Vagina (tissue), 2 donors: ENCODE measurements at regions not wholly inside any gene's neighbourhood (a gene's known extent, or its start where the extent isn't known, plus 50 kb on each side); places are given as distances from the start of the nearest gene placed in this dataset.

Experiments
- DNase-seq, 2 donors: peaks; one replicate each; pipeline ENCODE4 v3.0.0-alpha.2; 2017; ENCODE audit errors: extremely low spot score in 2 of 2
- H3K27ac ChIP-seq: fragments of 200-600 bp; sonication (generic); one replicate; pipeline ENCODE4 v1.5.1; 2019
- H3K27me3 ChIP-seq: fragments of 200-600 bp; sonication (generic); one replicate; pipeline ENCODE4 v1.5.1; 2019
- H3K36me3 ChIP-seq, 2 donors: fragments of 200-600 bp; sonication (generic); one replicate each; pipeline ENCODE4 v1.5.1; 2017 to 2019
- H3K4me1 ChIP-seq: fragments of 200-600 bp; sonication (generic); one replicate; pipeline ENCODE4 v1.5.1; 2019
- H3K4me3 ChIP-seq, 2 donors: fragments of 200-600 bp; sonication (generic); 1 replicate in 1 of 2; 2 replicates in 1 of 2; pipeline ENCODE4 v1.5.1; 2016 to 2019
- H3K9me3 ChIP-seq: fragments of 200-600 bp; sonication (generic); one replicate; pipeline ENCODE4 v1.5.1; 2019
- POLR2A ChIP-seq, 2 donors: fragments of 450-650 bp; IDR thresholded peaks; one replicate each; pipeline ENCODE4 v1.6.1; 2017; ENCODE audit warnings: antibody characterized with exemption in 2 of 2, mild to moderate bottlenecking in 2 of 2, moderate library complexity in 2 of 2
- POLR2AphosphoS5 ChIP-seq, 2 donors: sonication (generic); formaldehyde crosslinking; IDR thresholded peaks; one replicate each; pipeline ENCODE4 v1.9.0; 2017; ENCODE audit warnings: antibody characterized with exemption in 2 of 2, mild to moderate bottlenecking in 2 of 2, low read depth in 1 of 2; ENCODE audit not compliant: insufficient read depth in 1 of 2
- intact Hi-C: fragments of 100-400 bp; cut with DNase I; formaldehyde crosslinking; loops from one replicate; pipeline ENCODE4 v1.15.1; 2023
- TF ChIP-seq, protein P1 (sequence below), 3 experiments: fragments of 450-650 bp in 2 of 3; fragments of 200-600 bp in 1 of 3; sonication (generic) in 1 of 3; IDR thresholded peaks; one replicate each; pipeline ENCODE4 v1.5.1; 2017 to 2019; ENCODE audit warnings: antibody characterized with exemption in 3 of 3, mild to moderate bottlenecking in 2 of 3, moderate library complexity in 2 of 3

DNA sequence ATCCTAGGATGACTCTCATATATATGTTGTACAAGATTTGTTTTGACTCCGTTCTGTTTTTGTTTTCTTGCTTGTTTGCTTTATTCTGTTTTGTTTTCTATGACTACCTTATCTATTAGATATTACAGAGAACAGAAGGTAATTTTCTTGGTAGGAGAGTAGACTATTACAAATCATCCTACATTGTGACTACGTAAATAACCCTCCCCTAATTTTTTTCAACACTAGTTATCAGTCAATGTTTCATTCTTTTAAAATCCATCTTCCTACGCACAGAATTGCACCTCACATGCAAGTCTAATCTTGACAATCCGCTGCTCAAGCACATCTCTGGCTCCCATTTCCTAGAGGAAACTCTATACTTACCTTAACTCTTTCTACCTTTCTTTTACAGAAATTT, 792.3 kb upstream of the PIK3C3 start:
- H3K9me3 ChIP-seq, result no peaks in the 10 kb centered on the region
- H3K4me3 ChIP-seq, result no peak overlapping the region
- DNase-seq, result no peak
- H3K27me3 ChIP-seq, result no peaks in the 10 kb centered on the region
- H3K27ac ChIP-seq, result no peak overlapping the region
- no peaks in the 10 kb centered on the region for H3K4me1 ChIP-seq
- TF ChIP-seq, protein P1, sequence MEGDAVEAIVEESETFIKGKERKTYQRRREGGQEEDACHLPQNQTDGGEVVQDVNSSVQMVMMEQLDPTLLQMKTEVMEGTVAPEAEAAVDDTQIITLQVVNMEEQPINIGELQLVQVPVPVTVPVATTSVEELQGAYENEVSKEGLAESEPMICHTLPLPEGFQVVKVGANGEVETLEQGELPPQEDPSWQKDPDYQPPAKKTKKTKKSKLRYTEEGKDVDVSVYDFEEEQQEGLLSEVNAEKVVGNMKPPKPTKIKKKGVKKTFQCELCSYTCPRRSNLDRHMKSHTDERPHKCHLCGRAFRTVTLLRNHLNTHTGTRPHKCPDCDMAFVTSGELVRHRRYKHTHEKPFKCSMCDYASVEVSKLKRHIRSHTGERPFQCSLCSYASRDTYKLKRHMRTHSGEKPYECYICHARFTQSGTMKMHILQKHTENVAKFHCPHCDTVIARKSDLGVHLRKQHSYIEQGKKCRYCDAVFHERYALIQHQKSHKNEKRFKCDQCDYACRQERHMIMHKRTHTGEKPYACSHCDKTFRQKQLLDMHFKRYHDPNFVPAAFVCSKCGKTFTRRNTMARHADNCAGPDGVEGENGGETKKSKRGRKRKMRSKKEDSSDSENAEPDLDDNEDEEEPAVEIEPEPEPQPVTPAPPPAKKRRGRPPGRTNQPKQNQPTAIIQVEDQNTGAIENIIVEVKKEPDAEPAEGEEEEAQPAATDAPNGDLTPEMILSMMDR (IDR thresholded peaks at IDR 0.05), result no peak
- TF ChIP-seq POLR2A (IDR thresholded peaks at IDR 0.05), result no peak
- no peak for TF ChIP-seq POLR2AphosphoS5 (IDR thresholded peaks at IDR 0.05; ENCODE audit: insufficient read depth in 1 of 2, low read depth in 1 of 2)
- intact Hi-C loops, result no loop called here
- H3K36me3 ChIP-seq, result no peaks in the 10 kb centered on the region

DNA sequence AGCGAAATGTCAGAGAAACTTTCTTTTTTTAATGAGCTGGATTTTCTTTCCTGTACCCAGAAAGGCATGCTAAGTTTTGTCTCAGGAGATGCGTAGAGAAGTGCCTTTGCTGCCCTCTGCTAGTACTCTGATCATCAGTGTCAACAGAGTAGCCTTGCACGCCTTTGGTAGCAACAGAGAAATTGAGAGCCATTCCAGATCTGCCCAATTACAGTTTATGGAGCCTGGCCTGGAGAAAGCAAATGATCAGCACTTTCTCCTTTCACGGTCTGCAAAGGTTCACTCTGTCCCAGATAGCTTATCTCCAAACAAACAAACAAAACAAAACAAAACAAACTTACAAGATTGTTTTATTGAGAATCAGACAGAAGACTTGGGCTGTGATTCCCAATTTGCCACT, 792.8 kb upstream of the PIK3C3 start:
- no peak for DNase-seq
- H3K4me1 ChIP-seq, result no peaks in the 10 kb centered on the region
- no peaks in the 10 kb centered on the region for H3K36me3 ChIP-seq
- H3K9me3 ChIP-seq, result no peaks in the 10 kb centered on the region
- TF ChIP-seq, protein P1 (IDR thresholded peaks at IDR 0.05), result no peak
- no peak for TF ChIP-seq POLR2A (IDR thresholded peaks at IDR 0.05)
- intact Hi-C loops, result no loop called here
- H3K27ac ChIP-seq, result no peak overlapping the region
- no peaks in the 10 kb centered on the region for H3K27me3 ChIP-seq
- H3K4me3 ChIP-seq, result no peak overlapping the region

DNA sequence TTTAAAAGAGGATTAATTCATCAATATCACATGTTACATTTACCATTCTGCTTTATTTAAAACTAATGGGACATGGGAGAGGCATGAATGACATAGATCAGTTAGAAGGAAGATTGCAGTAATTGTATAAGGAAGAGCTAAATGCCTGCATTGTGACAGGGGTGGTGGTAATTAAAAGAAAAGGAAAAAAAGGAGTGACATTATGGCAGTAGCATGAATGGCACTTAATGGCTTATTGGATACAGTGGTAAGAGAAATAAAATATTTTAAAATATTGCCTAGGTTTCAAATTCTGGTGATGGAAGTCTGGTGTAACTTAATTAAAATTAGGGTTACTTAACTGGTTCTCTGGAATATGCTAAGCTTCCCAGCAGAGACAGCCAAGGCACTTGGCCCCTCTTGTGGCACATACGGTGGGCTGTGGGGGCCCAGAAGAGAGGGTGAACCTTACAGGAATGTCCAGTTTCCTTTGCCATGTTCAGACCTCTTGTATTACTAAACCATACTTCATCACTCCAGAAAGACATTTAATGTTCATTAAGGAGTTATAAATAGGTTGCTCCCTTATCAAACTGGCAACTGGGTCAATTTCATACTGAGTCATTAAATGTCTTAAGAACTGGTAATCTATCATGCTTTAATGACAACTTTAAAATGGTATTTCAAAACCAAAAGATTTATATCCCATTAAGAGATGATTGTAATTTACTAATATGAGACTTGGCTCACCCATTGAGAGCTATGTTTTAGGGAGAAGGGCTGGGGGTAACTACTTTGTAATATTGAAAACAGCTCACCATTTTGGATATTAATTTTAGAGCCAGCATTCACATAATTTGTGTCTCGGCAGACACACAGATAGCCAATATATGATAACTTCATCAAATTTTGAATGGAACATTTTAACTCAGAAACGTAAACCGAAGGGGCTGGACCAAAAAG, 798.9 kb upstream of the PIK3C3 start:
- intact Hi-C loops, result no loop called here
- no peaks in the 10 kb centered on the region for H3K27me3 ChIP-seq
- no peaks in the 10 kb centered on the region for H3K4me1 ChIP-seq
- H3K9me3 ChIP-seq, result no peaks in the 10 kb centered on the region
- TF ChIP-seq, protein P1 (IDR thresholded peaks at IDR 0.05), result no peak
- TF ChIP-seq POLR2A (IDR thresholded peaks at IDR 0.05) (no peak), POLR2AphosphoS5 (IDR thresholded peaks at IDR 0.05; ENCODE audit: insufficient read depth in 1 of 2, low read depth in 1 of 2) (no peak)
- no peak overlapping the region for H3K27ac ChIP-seq
- no peaks in the 10 kb centered on the region for H3K36me3 ChIP-seq
- no peak overlapping the region for H3K4me3 ChIP-seq
- no peak for DNase-seq

DNA sequence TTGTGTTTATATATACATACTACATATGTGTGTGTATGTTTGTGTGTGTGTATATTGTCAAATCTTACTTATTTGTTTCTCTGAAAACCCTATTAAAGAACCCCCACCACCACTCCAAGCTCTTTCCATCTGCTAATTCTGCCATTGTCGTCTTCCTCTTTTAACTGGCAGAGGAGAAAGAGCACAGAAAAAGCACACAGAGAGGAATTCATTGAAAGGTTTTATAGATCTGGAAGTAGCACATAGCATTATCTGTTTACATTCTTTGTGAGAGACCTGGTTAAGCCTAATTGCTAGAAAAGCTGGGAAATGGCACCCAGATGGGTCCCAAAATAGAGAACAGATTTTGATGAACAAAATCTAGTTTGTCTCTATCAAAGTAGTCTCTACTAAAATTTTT, 800.0 kb upstream of the PIK3C3 start:
- TF ChIP-seq, protein P1 (IDR thresholded peaks at IDR 0.05), result no peak
- no peak for TF ChIP-seq POLR2A (IDR thresholded peaks at IDR 0.05)
- no peak for TF ChIP-seq POLR2AphosphoS5 (IDR thresholded peaks at IDR 0.05; ENCODE audit: insufficient read depth in 1 of 2, low read depth in 1 of 2)
- H3K4me1 ChIP-seq, result no peaks in the 10 kb centered on the region
- no peaks in the 10 kb centered on the region for H3K27me3 ChIP-seq
- intact Hi-C loops, result no loop called here
- no peaks in the 10 kb centered on the region for H3K36me3 ChIP-seq
- no peak for DNase-seq
- no peak overlapping the region for H3K4me3 ChIP-seq
- no peaks in the 10 kb centered on the region for H3K9me3 ChIP-seq
- no peak overlapping the region for H3K27ac ChIP-seq

DNA sequence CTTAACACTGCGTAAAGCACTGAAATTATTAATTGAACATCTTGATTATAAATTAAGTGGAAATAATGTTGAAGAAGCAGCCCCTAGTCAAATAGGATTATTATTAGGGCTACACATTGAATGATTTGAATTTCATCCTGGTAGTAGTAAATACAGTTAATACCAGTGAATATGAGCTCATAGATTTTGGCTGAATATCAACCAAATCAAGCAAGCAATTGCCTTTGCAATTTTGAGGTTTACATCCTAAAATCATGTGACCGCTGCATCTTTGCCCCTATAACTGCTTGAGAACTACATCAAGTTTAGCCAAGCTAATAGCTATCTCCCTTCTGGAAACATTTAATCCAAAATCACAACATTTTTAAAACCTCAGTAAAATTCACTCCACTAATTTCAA, 801.2 kb upstream of the PIK3C3 start:
- no peak for DNase-seq
- Histone ChIP-seq H3K27me3 (no peaks in the 10 kb centered on the region), H3K4me1 (no peaks in the 10 kb centered on the region), H3K36me3 (no peaks in the 10 kb centered on the region), H3K27ac (no peak overlapping the region), H3K4me3 (no peak overlapping the region), H3K9me3 (no peaks in the 10 kb centered on the region)
- TF ChIP-seq POLR2A (IDR thresholded peaks at IDR 0.05) (no peak), POLR2AphosphoS5 (IDR thresholded peaks at IDR 0.05; ENCODE audit: insufficient read depth in 1 of 2, low read depth in 1 of 2) (no peak)
- TF ChIP-seq, protein P1 (IDR thresholded peaks at IDR 0.05), result no peak
- intact Hi-C loops, result no loop called here
